Tibial artery (tissue), 4 donors: ENCODE measurements at regions not wholly inside any gene's neighbourhood (a gene's known extent, or its start where the extent isn't known, plus 50 kb on each side); places are given as distances from the start of the nearest gene placed in this dataset.

Source experiments
- DNase-seq, 2 donors: peaks; one replicate each; pipeline ENCODE4 v3.0.0-alpha.2; 2019
- H3K27ac ChIP-seq, 2 donors: fragments of 200-600 bp; sonication (generic) in 1 of 2; 1 replicate in 1 of 2; 2 replicates in 1 of 2; pipeline ENCODE4 v1.5.1; 2018 to 2019; ENCODE audit warnings: mild to moderate bottlenecking in 1 of 2
- H3K27me3 ChIP-seq, 2 donors: fragments of 200-600 bp; sonication (generic) in 1 of 2; one replicate each; pipeline versions ENCODE4 v1.5.1 to v1.6.0; 2016 to 2019
- H3K36me3 ChIP-seq, 3 donors: fragments of 200-600 bp; sonication (generic) in 2 of 3; one replicate each; pipeline ENCODE4 v1.5.1; 2016 to 2019; ENCODE audit warnings: mild to moderate bottlenecking in 2 of 3
- H3K4me1 ChIP-seq, 4 donors: fragments of 200-600 bp; sonication (generic) in 2 of 4; 1 replicate in 3 of 4; 2 replicates in 1 of 4; pipeline ENCODE4 v1.5.1; 2016 to 2019
- H3K4me3 ChIP-seq, 2 donors: fragments of 200-600 bp; sonication (generic) in 1 of 2; 1 replicate in 1 of 2; 2 replicates in 1 of 2; pipeline ENCODE4 v1.5.1; 2018 to 2019; ENCODE audit warnings: mild to moderate bottlenecking in 2 of 2
- H3K9me3 ChIP-seq, 3 donors: fragments of 200-600 bp; sonication (generic) in 1 of 3; one replicate each; pipeline ENCODE4 v1.5.1; 2016 to 2019
- intact Hi-C: fragments of 100-400 bp; cut with DNase I; formaldehyde crosslinking; loops from one replicate; pipeline ENCODE4 v1.15.0; 2023; ENCODE audit warnings: low total_unique reads
- TF ChIP-seq, protein P1 (sequence below), 2 experiments: fragments of 200-600 bp in 1 of 2; fragments of 450-650 bp in 1 of 2; IDR thresholded peaks; one replicate each; pipeline ENCODE4 v1.5.1; 2017 to 2019; ENCODE audit warnings: antibody characterized with exemption in 2 of 2, mild to moderate bottlenecking in 1 of 2, moderate library complexity in 1 of 2

DNA sequence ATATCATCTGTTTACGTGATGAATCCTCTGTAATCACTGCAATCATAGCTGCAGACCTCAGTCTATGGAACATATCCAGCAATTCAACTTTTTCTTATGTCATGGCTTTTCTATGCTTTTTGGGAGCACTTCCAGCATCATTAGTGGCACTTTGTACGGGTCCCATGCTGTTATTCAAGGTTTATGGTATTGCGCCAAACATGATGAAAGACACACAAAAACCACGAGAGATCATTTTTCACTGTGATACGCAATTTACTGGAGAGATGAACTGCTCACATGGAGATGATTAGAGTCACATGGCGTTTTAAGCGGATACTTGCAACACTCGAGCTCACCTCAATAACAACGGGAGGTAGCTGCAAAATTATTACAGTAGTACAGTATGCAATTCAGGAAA is 2101.7 kb upstream of the PCDH20 start:
- H3K9me3 ChIP-seq, result no peaks in the 10 kb centered on the region
- H3K4me1 ChIP-seq, result no peaks in the 10 kb centered on the region
- TF ChIP-seq, protein P1, sequence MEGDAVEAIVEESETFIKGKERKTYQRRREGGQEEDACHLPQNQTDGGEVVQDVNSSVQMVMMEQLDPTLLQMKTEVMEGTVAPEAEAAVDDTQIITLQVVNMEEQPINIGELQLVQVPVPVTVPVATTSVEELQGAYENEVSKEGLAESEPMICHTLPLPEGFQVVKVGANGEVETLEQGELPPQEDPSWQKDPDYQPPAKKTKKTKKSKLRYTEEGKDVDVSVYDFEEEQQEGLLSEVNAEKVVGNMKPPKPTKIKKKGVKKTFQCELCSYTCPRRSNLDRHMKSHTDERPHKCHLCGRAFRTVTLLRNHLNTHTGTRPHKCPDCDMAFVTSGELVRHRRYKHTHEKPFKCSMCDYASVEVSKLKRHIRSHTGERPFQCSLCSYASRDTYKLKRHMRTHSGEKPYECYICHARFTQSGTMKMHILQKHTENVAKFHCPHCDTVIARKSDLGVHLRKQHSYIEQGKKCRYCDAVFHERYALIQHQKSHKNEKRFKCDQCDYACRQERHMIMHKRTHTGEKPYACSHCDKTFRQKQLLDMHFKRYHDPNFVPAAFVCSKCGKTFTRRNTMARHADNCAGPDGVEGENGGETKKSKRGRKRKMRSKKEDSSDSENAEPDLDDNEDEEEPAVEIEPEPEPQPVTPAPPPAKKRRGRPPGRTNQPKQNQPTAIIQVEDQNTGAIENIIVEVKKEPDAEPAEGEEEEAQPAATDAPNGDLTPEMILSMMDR (IDR thresholded peaks at IDR 0.05), result no peak
- no peak overlapping the region for H3K4me3 ChIP-seq
- H3K36me3 ChIP-seq, result no peaks in the 10 kb centered on the region
- no peaks in the 10 kb centered on the region for H3K27me3 ChIP-seq
- intact Hi-C loops, result no loop called here
- DNase-seq, result no peak
- H3K27ac ChIP-seq, result no peak overlapping the region

DNA sequence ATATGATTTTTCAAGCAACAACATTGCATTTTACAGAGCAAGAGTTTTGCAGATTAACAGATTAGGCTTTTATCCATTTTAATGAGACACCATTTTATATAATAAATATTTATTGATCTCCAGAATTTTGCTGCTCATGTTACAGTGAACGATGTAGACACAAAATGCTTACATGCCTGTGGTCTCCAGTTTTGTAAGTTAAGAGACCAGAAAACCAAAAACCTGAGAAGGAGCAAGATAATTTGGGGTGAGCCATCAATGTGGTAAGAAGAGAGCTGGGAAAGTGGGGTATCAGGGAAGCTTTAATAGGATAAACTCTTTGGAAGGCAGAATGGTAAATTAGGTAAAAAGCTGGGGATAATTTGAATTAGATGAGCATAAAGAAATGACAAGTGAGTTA is 2100.5 kb upstream of the PCDH20 start:
- DNase-seq, result no peak
- intact Hi-C loops, result no loop called here
- Histone ChIP-seq H3K36me3 (no peaks in the 10 kb centered on the region), H3K4me1 (no peaks in the 10 kb centered on the region), H3K9me3 (no peaks in the 10 kb centered on the region), H3K27ac (no peak overlapping the region), H3K4me3 (no peak overlapping the region), H3K27me3 (no peaks in the 10 kb centered on the region)
- TF ChIP-seq, protein P1 (IDR thresholded peaks at IDR 0.05), result no peak

DNA sequence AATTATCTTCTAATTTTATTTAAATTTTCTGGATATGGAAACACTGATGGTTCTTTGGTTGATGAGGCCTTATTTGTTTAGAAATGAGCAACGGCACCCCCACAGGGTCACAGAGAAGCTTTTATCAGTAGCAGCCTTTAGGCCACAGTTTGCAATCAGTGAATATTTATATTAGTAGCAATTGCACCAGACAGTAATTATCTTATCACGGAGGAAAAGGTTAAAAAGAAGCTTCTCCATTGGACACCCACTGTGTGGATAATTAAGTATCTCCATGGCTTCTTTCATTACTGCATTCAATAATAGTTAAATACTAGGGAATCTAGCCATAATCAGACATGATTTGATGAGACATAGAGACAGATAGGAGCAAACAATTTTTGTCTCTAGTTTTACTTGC is 2099.2 kb upstream of the PCDH20 start:
- DNase-seq, result no peak
- no peaks in the 10 kb centered on the region for H3K36me3 ChIP-seq
- H3K27me3 ChIP-seq, result no peaks in the 10 kb centered on the region
- H3K27ac ChIP-seq, result no peak overlapping the region
- H3K9me3 ChIP-seq, result no peaks in the 10 kb centered on the region
- no peaks in the 10 kb centered on the region for H3K4me1 ChIP-seq
- TF ChIP-seq, protein P1 (IDR thresholded peaks at IDR 0.05), result no peak
- intact Hi-C loops, result no loop called here
- H3K4me3 ChIP-seq, result no peak overlapping the region

DNA sequence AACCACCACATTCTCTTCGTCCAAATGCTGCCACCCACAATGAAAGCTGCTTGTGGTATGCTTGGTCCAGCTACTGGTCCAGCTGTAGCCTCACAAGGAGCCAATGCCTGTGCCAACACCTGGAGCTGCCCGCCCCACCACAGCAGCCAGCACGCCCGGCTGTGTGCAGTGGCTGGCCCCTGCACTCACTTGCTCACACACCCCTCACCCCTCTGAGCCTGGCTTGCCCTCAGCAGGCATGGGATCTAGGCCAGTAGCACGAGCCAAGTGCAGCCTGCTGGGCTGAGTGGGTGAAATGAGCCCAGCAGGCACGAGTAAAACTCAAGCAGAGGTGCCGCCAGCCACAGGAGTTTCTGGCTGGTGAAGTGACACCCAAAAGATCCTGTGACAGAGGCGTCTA is 2096.4 kb upstream of the PCDH20 start:
- no peak for DNase-seq
- Histone ChIP-seq H3K9me3 (no peaks in the 10 kb centered on the region), H3K27ac (no peak overlapping the region), H3K4me3 (no peak overlapping the region), H3K4me1 (no peaks in the 10 kb centered on the region), H3K36me3 (no peaks in the 10 kb centered on the region), H3K27me3 (no peaks in the 10 kb centered on the region)
- intact Hi-C loops, result no loop called here
- TF ChIP-seq, protein P1 (IDR thresholded peaks at IDR 0.05), result no peak

DNA sequence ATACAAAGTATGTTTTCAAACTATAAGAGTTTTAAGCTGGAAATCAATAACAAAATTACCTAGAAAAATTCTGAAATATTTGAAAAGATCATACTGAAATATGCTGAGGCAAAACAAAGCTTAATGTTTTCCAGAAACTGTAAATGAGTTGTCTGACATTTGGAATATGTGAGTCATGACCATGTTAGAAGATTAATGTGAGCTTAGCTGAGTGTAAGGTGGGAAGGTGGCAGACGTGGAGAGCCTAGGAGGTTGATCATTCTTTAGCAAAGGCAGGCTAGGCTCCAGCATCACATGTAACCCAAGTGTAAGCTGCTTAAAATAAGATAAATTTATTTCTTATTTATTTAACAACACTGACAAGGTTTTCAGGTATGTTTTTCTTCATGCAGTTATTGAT is 2086.1 kb upstream of the PCDH20 start:
- H3K27ac ChIP-seq, result no peak overlapping the region
- no peak overlapping the region for H3K4me3 ChIP-seq
- no peaks in the 10 kb centered on the region for H3K36me3 ChIP-seq
- no peaks in the 10 kb centered on the region for H3K4me1 ChIP-seq
- H3K27me3 ChIP-seq, result no peaks in the 10 kb centered on the region
- TF ChIP-seq, protein P1 (IDR thresholded peaks at IDR 0.05), result no peak
- intact Hi-C loops, result no loop called here
- no peaks in the 10 kb centered on the region for H3K9me3 ChIP-seq
- no peak for DNase-seq

DNA sequence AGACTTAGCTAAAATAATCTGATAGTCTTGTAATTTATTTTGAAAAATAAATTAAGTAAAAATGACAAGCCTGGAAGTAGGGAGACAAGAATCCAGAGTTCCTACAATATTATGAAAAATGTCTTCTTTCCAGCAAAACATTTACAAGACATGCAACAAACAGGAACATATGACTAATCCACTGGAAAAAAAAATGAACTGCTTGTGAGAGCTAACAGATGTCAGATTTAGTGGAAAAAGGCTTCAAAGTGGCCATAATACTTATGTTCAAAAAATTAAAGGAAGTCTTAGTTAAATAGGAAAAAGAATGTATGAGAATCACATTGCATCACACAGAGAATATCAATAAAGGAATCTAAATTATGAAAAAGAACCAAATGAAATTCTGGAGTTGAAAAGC is 2082.0 kb upstream of the PCDH20 start:
- no peaks in the 10 kb centered on the region for H3K9me3 ChIP-seq
- TF ChIP-seq, protein P1 (IDR thresholded peaks at IDR 0.05), result no peak
- DNase-seq, result no peak
- H3K36me3 ChIP-seq, result no peaks in the 10 kb centered on the region
- no peak overlapping the region for H3K4me3 ChIP-seq
- H3K27ac ChIP-seq, result no peak overlapping the region
- no peaks in the 10 kb centered on the region for H3K27me3 ChIP-seq
- H3K4me1 ChIP-seq, result no peaks in the 10 kb centered on the region
- intact Hi-C loops, result no loop called here
